ENCODE measurements at regions not wholly inside any gene's neighbourhood (a gene's known extent, or its start where the extent isn't known, plus 50 kb on each side); places are given as distances from the start of the nearest gene placed in this dataset.

- Histone ChIP-seq H3K27me3 (ENCODE audit: control insufficient read depth in 2 of 2, insufficient read depth in 2 of 2, low read length in 2 of 2) (peaks cover 0 to 2% of the 10 kb centered on the region in 2 donors), H3K9me3 (ENCODE audit: control insufficient read depth in 2 of 2, low read length in 2 of 2) (no peaks in the 10 kb centered on the region), H3K36me3 (ENCODE audit: control insufficient read depth in 2 of 2, insufficient read depth in 2 of 2, low read length in 2 of 2) (no peaks in the 10 kb centered on the region), H3K9ac (ENCODE audit: low read depth in 1 of 2, low read length in 2 of 2) (no peak overlapping the region), H3K27ac (ENCODE audit: low read depth in 2 of 2, low read length in 2 of 2) (no peak overlapping the region), H3K4me1 (ENCODE audit: control insufficient read depth in 2 of 2, insufficient read depth in 2 of 2, low read length in 2 of 2) (no peaks in the 10 kb centered on the region), H3K4me3 (ENCODE audit: low read length in 2 of 2) (no peak overlapping the region)
These were observed 214.1 kb downstream of the DIRAS2 start for GRCh38 chr9:90428517-90428916.

- no peaks in the 10 kb centered on the region for H3K9me3 ChIP-seq (ENCODE audit: control insufficient read depth in 2 of 2, low read length in 2 of 2)
- H3K27ac ChIP-seq (ENCODE audit: low read depth in 2 of 2, low read length in 2 of 2): no peak overlapping the region
- no peaks in the 10 kb centered on the region for H3K36me3 ChIP-seq (ENCODE audit: control insufficient read depth in 2 of 2, insufficient read depth in 2 of 2, low read length in 2 of 2)
- H3K9ac ChIP-seq (ENCODE audit: low read depth in 1 of 2, low read length in 2 of 2): no peak overlapping the region
- H3K4me3 ChIP-seq (ENCODE audit: low read length in 2 of 2): no peak overlapping the region
- no peaks in the 10 kb centered on the region for H3K27me3 ChIP-seq (ENCODE audit: control insufficient read depth in 2 of 2, insufficient read depth in 2 of 2, low read length in 2 of 2)
- no peaks in the 10 kb centered on the region for H3K4me1 ChIP-seq (ENCODE audit: control insufficient read depth in 2 of 2, insufficient read depth in 2 of 2, low read length in 2 of 2)
These were observed 209.7 kb downstream of the DIRAS2 start for GRCh38 chr9:90432951-90433350.

GRCh38 chr9:90433398-90433941 lies 209.2 kb downstream of the DIRAS2 start:
- H3K4me1 ChIP-seq (ENCODE audit: control insufficient read depth in 2 of 2, insufficient read depth in 2 of 2, low read length in 2 of 2): no peaks in the 10 kb centered on the region
- H3K4me3 ChIP-seq (ENCODE audit: low read length in 2 of 2): no peak overlapping the region
- no peaks in the 10 kb centered on the region for H3K27me3 ChIP-seq (ENCODE audit: control insufficient read depth in 2 of 2, insufficient read depth in 2 of 2, low read length in 2 of 2)
- H3K9ac ChIP-seq (ENCODE audit: low read depth in 1 of 2, low read length in 2 of 2): no peak overlapping the region
- H3K36me3 ChIP-seq (ENCODE audit: control insufficient read depth in 2 of 2, insufficient read depth in 2 of 2, low read length in 2 of 2): no peaks in the 10 kb centered on the region
- H3K9me3 ChIP-seq (ENCODE audit: control insufficient read depth in 2 of 2, low read length in 2 of 2): no peaks in the 10 kb centered on the region
- no peak overlapping the region for H3K27ac ChIP-seq (ENCODE audit: low read depth in 2 of 2, low read length in 2 of 2)

GRCh38 chr9:90441814-90442213 lies 200.8 kb downstream of the DIRAS2 start:
- H3K9ac ChIP-seq (ENCODE audit: low read depth in 1 of 2, low read length in 2 of 2): no peak overlapping the region
- peaks cover 0 to 3% of the 10 kb centered on the region in 2 donors for H3K27me3 ChIP-seq (ENCODE audit: control insufficient read depth in 2 of 2, insufficient read depth in 2 of 2, low read length in 2 of 2)
- H3K4me1 ChIP-seq (ENCODE audit: control insufficient read depth in 2 of 2, insufficient read depth in 2 of 2, low read length in 2 of 2): no peaks in the 10 kb centered on the region
- H3K36me3 ChIP-seq (ENCODE audit: control insufficient read depth in 2 of 2, insufficient read depth in 2 of 2, low read length in 2 of 2): no peaks in the 10 kb centered on the region
- H3K27ac ChIP-seq (ENCODE audit: low read depth in 2 of 2, low read length in 2 of 2): no peak overlapping the region
- no peaks in the 10 kb centered on the region for H3K9me3 ChIP-seq (ENCODE audit: control insufficient read depth in 2 of 2, low read length in 2 of 2)
- H3K4me3 ChIP-seq (ENCODE audit: low read length in 2 of 2): no peak overlapping the region

GRCh38 chr9:90442723-90443122 lies 199.9 kb downstream of the DIRAS2 start:
- no peak overlapping the region for H3K27ac ChIP-seq (ENCODE audit: low read depth in 2 of 2, low read length in 2 of 2)

GRCh38 chr9:90444609-90445204 lies 197.9 kb downstream of the DIRAS2 start:
- Histone ChIP-seq H3K36me3 (ENCODE audit: control insufficient read depth in 2 of 2, insufficient read depth in 2 of 2, low read length in 2 of 2) (no peaks in the 10 kb centered on the region), H3K4me1 (ENCODE audit: control insufficient read depth in 2 of 2, insufficient read depth in 2 of 2, low read length in 2 of 2) (no peaks in the 10 kb centered on the region), H3K9me3 (ENCODE audit: control insufficient read depth in 2 of 2, low read length in 2 of 2) (no peaks in the 10 kb centered on the region), H3K9ac (ENCODE audit: low read depth in 1 of 2, low read length in 2 of 2) (no peak overlapping the region), H3K4me3 (ENCODE audit: low read length in 2 of 2) (no peak overlapping the region), H3K27me3 (ENCODE audit: control insufficient read depth in 2 of 2, insufficient read depth in 2 of 2, low read length in 2 of 2) (peaks cover 0 to 3% of the 10 kb centered on the region in 2 donors), H3K27ac (ENCODE audit: low read depth in 2 of 2, low read length in 2 of 2) (no peak overlapping the region)

More at GRCh38 chr9:90442723-90443122, 199.9 kb downstream of the DIRAS2 start:
- Histone ChIP-seq H3K36me3 (ENCODE audit: control insufficient read depth in 2 of 2, insufficient read depth in 2 of 2, low read length in 2 of 2) (no peaks in the 10 kb centered on the region), H3K9ac (ENCODE audit: low read depth in 1 of 2, low read length in 2 of 2) (no peak overlapping the region), H3K27me3 (ENCODE audit: control insufficient read depth in 2 of 2, insufficient read depth in 2 of 2, low read length in 2 of 2) (peaks cover 0 to 3% of the 10 kb centered on the region in 2 donors), H3K4me1 (ENCODE audit: control insufficient read depth in 2 of 2, insufficient read depth in 2 of 2, low read length in 2 of 2) (no peaks in the 10 kb centered on the region), H3K9me3 (ENCODE audit: control insufficient read depth in 2 of 2, low read length in 2 of 2) (no peaks in the 10 kb centered on the region), H3K4me3 (ENCODE audit: low read length in 2 of 2) (no peak overlapping the region)

GRCh38 chr9:90445391-90445790 lies 197.2 kb downstream of the DIRAS2 start:
- H3K4me3 ChIP-seq (ENCODE audit: low read length in 2 of 2): no peak overlapping the region
- H3K9ac ChIP-seq (ENCODE audit: low read depth in 1 of 2, low read length in 2 of 2): no peak overlapping the region
- H3K27ac ChIP-seq (ENCODE audit: low read depth in 2 of 2, low read length in 2 of 2): no peak overlapping the region
- H3K9me3 ChIP-seq (ENCODE audit: control insufficient read depth in 2 of 2, low read length in 2 of 2): no peaks in the 10 kb centered on the region
- H3K27me3 ChIP-seq (ENCODE audit: control insufficient read depth in 2 of 2, insufficient read depth in 2 of 2, low read length in 2 of 2): peaks cover 0 to 3% of the 10 kb centered on the region in 2 donors
- no peaks in the 10 kb centered on the region for H3K36me3 ChIP-seq (ENCODE audit: control insufficient read depth in 2 of 2, insufficient read depth in 2 of 2, low read length in 2 of 2)
- H3K4me1 ChIP-seq (ENCODE audit: control insufficient read depth in 2 of 2, insufficient read depth in 2 of 2, low read length in 2 of 2): no peaks in the 10 kb centered on the region

- H3K9ac ChIP-seq (ENCODE audit: low read depth in 1 of 2, low read length in 2 of 2): no peak overlapping the region
- peaks cover 0 to 3% of the 10 kb centered on the region in 2 donors for H3K27me3 ChIP-seq (ENCODE audit: control insufficient read depth in 2 of 2, insufficient read depth in 2 of 2, low read length in 2 of 2)
- H3K4me3 ChIP-seq (ENCODE audit: low read length in 2 of 2): no peak overlapping the region
- H3K9me3 ChIP-seq (ENCODE audit: control insufficient read depth in 2 of 2, low read length in 2 of 2): no peaks in the 10 kb centered on the region
- no peaks in the 10 kb centered on the region for H3K4me1 ChIP-seq (ENCODE audit: control insufficient read depth in 2 of 2, insufficient read depth in 2 of 2, low read length in 2 of 2)
- H3K36me3 ChIP-seq (ENCODE audit: control insufficient read depth in 2 of 2, insufficient read depth in 2 of 2, low read length in 2 of 2): no peaks in the 10 kb centered on the region
- no peak overlapping the region for H3K27ac ChIP-seq (ENCODE audit: low read depth in 2 of 2, low read length in 2 of 2)
These were observed 196.2 kb downstream of the DIRAS2 start for GRCh38 chr9:90446200-90446948.

- Histone ChIP-seq H3K9me3 (ENCODE audit: control insufficient read depth in 2 of 2, low read length in 2 of 2) (no peaks in the 10 kb centered on the region), H3K4me3 (ENCODE audit: low read length in 2 of 2) (no peak overlapping the region), H3K27ac (ENCODE audit: low read depth in 2 of 2, low read length in 2 of 2) (no peak overlapping the region), H3K27me3 (ENCODE audit: control insufficient read depth in 2 of 2, insufficient read depth in 2 of 2, low read length in 2 of 2) (peaks cover 0 to 3% of the 10 kb centered on the region in 2 donors), H3K9ac (ENCODE audit: low read depth in 1 of 2, low read length in 2 of 2) (no peak overlapping the region), H3K36me3 (ENCODE audit: control insufficient read depth in 2 of 2, insufficient read depth in 2 of 2, low read length in 2 of 2) (no peaks in the 10 kb centered on the region), H3K4me1 (ENCODE audit: control insufficient read depth in 2 of 2, insufficient read depth in 2 of 2, low read length in 2 of 2) (no peaks in the 10 kb centered on the region)
These were observed 194.9 kb downstream of the DIRAS2 start for GRCh38 chr9:90447773-90448172.

- H3K9me3 ChIP-seq (ENCODE audit: control insufficient read depth in 2 of 2, low read length in 2 of 2): no peaks in the 10 kb centered on the region
- no peaks in the 10 kb centered on the region for H3K4me1 ChIP-seq (ENCODE audit: control insufficient read depth in 2 of 2, insufficient read depth in 2 of 2, low read length in 2 of 2)
- H3K27me3 ChIP-seq (ENCODE audit: control insufficient read depth in 2 of 2, insufficient read depth in 2 of 2, low read length in 2 of 2): no peaks in the 10 kb centered on the region
These were observed 193.3 kb downstream of the DIRAS2 start for GRCh38 chr9:90449213-90449925.

More at GRCh38 chr9:90449213-90449925, 193.3 kb downstream of the DIRAS2 start:
- no peak overlapping the region for H3K9ac ChIP-seq (ENCODE audit: low read depth in 1 of 2, low read length in 2 of 2)
- H3K27ac ChIP-seq (ENCODE audit: low read depth in 2 of 2, low read length in 2 of 2): no peak overlapping the region
- H3K4me3 ChIP-seq (ENCODE audit: low read length in 2 of 2): no peak overlapping the region
- H3K36me3 ChIP-seq (ENCODE audit: control insufficient read depth in 2 of 2, insufficient read depth in 2 of 2, low read length in 2 of 2): no peaks in the 10 kb centered on the region

Data from mucosa of rectum (tissue), 2 donors.